ENCODE measurements at regions not wholly inside any gene's neighbourhood (a gene's known extent, or its start where the extent isn't known, plus 50 kb on each side); places are given as distances from the start of the nearest gene placed in this dataset.
"Not testable (repeated sequence)": the region's sequence is repeated elsewhere in the genome, so short reads cannot be mapped to it uniquely, and the experiment has no call there.

DNA sequence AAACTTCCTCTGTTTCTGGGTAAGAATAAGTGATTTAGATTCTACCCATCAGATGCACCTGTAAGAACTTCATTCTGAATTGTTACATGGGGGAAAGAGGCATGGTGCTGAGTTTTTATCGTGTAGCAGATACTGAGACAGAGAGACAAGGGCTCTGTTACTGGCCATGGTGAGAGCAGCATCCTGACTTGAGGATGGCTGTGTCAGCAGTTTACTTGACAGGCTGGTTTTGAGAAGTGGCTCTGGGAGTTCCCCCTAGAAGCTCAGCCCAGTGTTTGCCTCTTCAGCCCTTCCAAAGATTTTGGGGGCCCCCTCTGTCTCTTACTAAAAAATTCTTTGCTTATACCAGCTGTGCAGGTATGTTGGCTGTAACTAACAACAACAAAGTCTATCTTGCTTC is 510.5 kb downstream of the LRRC70 start:
- DNase-seq = no peak

DNA sequence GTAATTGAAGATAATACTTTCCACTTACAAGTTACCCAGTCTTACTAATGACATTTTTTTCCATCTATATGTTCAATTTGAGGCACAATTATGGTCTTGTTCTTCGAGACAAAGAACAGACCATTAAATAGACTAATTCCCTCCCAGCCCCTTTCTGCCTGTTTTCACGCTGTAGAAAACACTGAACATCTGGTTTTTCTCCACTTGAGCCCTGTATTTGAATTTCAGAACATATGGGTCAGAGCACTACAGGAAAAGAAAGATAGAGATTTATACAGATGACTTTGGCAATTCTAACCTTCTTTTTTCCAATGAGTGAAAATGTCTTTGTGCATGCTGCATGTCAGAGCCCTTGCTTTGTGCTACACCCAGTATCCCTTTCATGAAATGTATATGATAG is 506.9 kb downstream of the LRRC70 start:
- DNase-seq = no peak

DNA sequence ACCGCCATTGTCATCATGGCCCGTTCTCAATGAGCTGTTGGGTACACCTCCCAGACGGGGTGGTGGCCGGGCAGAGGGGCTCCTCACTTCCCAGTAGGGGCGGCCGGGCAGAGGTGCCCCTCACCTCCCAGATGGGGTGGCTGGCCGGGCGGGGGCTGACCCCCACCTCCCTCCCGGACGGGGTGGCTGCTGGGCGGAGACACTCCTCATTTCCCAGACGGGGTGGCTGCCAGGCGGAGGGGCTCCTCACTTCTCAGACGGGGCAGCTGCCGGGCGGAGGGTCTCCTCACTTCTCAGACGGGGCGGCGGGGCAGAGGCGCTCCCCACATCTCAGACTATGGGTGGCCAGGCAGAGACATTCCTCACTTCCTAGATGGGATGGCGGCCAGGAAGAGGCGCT is 505.1 kb downstream of the LRRC70 start:
- DNase-seq = not testable (repeated sequence)

- DNase-seq = no peak
Observed at GRCh38 chr5:63081402-63081801, 502.8 kb downstream of the LRRC70 start.

- DNase-seq = no peak
Observed at GRCh38 chr5:63070001-63070400, 491.4 kb downstream of the LRRC70 start.

DNA sequence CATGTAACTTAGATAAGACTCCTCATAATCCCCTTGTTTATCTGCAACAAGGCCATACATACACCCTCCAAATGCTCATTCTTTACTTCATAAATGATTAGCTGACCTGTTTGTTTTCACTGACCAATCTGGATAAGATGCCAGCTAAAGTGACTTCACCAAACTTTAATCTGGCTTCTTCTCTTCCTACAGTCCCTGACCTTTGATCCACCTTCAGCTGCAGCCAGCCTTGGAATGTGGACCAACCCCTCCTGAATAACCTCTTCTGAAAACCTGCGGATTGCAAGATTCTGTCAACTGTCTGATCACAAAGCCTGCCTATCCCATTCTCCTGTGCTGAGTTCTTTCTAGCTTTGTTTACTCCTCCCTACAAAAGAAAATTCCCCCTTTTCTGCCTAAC is 476.8 kb downstream of the LRRC70 start:
- no peak for DNase-seq

DNA sequence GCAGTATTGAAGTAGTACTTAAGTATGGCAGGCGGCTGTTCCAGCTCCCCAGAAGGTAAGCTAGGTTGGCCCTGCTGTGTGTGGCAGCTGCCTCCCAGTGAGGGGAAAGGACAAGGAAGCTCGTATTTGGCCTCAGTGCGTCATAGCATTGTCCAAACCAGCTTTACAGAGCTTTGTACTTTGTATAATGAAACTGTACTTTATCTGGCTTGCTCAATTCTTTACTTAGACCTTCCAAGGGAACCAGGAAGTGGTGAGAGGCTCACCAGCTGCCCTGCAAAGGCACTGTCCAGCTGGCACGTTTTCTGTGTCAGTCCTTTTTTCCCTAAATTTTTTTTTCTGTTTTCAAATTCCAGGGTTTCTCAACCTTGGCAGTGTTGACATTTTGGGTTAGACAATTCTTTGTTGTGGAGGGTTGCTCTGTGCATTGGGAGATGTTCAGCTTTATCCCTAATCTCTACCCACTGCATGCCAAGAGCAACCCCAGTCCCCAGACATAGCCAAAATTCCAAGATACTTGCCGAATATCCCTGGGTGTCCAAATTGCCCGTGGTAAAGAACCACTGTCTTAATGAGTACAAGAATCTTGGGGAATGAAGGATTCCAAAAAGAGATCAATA is 474.5 kb downstream of the LRRC70 start:
- no peak for DNase-seq

- no peak for DNase-seq
Observed at GRCh38 chr5:63050916-63051315, 472.3 kb downstream of the LRRC70 start.

DNA sequence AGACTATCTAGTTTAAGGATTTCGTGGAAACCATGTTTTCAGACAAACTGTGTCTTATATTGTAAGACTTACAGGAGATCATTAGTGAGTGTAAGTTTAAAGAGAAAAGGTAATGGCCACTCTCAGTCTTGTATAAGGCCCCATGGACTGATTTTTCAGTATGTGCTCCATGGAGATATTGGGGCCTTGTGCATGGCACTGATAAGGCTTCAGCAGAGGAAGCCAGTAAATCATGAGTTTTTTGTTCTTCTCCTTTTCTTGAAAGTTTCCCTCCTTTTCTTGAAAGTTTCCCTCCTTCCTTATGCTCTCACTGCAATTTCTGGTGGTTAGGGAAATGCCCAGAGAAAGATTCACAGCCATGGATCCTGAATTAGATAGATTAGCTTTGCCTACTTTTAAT is 471.3 kb downstream of the LRRC70 start:
- DNase-seq = no peak

DNA sequence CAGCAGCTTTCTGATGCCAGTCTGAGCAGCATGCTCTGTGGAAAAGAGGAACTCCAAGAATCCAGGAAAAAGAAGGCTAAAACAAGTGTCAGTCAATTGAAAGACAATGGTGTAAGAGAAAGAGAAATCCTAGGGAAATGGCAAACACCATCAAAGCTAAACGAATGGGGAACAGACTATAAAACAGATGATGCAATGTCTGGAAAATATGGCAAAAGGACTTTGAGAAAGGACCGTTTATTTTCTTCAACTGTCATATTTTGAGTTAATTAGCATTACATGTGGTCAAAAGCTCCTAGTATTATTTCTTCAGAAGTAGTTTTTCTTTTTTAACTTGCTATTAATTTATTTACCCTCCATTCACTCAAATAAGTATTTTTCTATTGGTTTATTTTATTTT is 465.2 kb downstream of the LRRC70 start:
- DNase-seq = no peak

DNA sequence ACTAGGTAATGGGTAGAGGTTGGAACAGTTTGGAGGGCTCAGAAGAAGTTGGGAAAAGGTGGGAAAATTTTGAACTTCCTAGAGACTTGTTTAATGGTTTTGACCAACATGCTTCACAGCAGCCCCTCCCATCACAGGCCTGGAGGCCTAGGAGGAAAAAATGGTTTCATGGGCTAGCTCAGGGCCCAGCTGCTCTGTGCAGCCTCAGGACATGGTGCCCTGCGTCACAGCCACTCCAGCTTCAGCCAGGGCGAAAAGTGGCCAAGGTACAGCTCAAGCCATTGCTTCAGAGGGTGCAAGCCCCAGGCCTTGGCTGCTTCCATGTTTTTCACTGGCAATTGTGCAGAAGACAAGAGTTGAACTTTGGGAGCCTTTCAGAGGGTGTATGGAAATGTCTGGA is 453.7 kb downstream of the LRRC70 start:
- no peak for DNase-seq

GRCh38 chr5:63029891-63030290 is 451.3 kb downstream of the LRRC70 start:
- DNase-seq = no peak

- no peak for DNase-seq
Observed at GRCh38 chr5:63025679-63026078, 447.1 kb downstream of the LRRC70 start.

- DNase-seq = no peak
Observed at GRCh38 chr5:63022403-63022802, 443.8 kb downstream of the LRRC70 start.

- no peak for DNase-seq
Observed at GRCh38 chr5:63011158-63011557, 432.5 kb downstream of the LRRC70 start.

- DNase-seq = no peak
Observed at GRCh38 chr5:63008195-63008594, 429.6 kb downstream of the LRRC70 start.

- DNase-seq = not testable (repeated sequence)
Observed at GRCh38 chr5:62994842-62995241, 416.2 kb downstream of the LRRC70 start.

DNA sequence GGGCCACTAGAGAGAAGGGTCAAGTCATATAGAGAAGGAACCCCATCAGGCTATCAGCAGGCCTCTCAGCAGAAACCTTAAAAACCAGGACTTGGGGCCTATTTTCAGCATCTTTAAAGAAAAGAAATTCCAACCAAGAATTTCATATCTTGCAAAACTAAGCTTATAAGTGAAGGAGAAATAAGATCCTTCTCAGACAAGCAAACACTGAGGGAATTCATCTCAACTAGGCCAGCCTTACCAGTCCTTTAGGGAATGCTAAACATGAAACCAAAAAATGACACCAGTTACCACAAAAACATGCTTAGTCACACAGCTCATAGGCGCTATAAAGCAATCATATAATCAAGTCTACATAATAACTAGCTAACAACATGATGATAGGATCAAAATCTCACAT is 407.1 kb downstream of the LRRC70 start:
- DNase-seq = no peak

- DNase-seq = no peak
Observed at GRCh38 chr5:62982348-62982747, 403.7 kb downstream of the LRRC70 start.

- no peak for DNase-seq
Observed at GRCh38 chr5:62980884-62981283, 402.3 kb downstream of the LRRC70 start.

DNA sequence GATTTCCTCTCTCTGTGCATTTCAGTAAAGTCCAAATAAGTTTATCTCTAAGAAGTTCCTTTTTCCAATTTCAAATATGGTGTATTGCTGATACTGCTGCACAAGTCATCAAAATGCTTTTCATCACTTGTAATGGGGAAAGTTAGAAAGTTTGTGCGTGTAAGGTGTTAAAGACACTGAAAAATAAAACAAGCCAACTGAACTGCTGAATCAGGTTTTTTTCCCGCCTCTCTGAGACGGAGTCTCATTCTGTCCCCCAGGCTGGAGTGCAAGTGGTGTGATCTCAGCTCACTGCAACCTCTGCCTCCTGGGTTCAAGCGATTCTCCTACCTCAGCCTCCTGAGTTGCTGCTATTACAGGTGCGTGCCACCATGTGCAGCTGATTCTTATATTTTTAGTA is 400.9 kb downstream of the LRRC70 start:
- no peak for DNase-seq

DNA sequence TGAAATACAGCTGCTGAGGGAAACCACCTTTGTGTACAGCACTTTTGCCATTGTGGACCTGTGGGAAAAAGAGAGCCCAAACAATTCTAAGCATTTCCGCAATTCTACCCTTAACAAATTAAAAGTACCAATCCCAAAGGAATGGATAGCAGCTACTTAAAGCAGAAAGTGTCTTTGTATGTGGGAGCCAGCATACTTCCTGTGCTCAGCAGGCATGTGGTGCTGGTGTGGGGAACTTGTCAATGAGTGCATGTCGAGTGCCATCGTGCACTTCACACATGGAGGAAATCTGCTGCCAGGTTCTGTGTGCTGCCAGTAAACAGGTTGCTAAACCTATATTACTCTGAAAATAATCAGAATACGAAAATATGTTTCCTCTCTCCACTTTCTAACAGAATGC is 399.0 kb downstream of the LRRC70 start:
- no peak for DNase-seq

- no peak for DNase-seq
Observed at GRCh38 chr5:62974623-62975022, 396.0 kb downstream of the LRRC70 start.

GRCh38 chr5:62969409-62970120 is 390.9 kb downstream of the LRRC70 start:
- no peak for DNase-seq

- no peak for DNase-seq
Observed at GRCh38 chr5:62964428-62964827, 385.8 kb downstream of the LRRC70 start.

Data from NCI-H1092 (cell line).